Trophoblast cell (in vitro differentiated cells and primary cell): ENCODE measurements at regions not wholly inside any gene's neighbourhood (a gene's known extent, or its start where the extent isn't known, plus 50 kb on each side); places are given as distances from the start of the nearest gene placed in this dataset.

ENCODE experiments used
- DNase-seq, 2 donors: peaks; one replicate each; pipeline ENCODE4 v3.0.0-alpha.2; 2016
- H2AFZ ChIP-seq: 2 replicates; pipeline ENCODE4 v1.6.1; 2013; ENCODE audit warnings: low read length, moderate library complexity, mild to moderate bottlenecking; ENCODE audit not compliant: insufficient read depth, poor library complexity
- H2AK5ac ChIP-seq: 2 replicates; pipeline ENCODE4 v1.6.1; 2013; ENCODE audit warnings: mild to moderate bottlenecking, low read length
- H2BK120ac ChIP-seq: 2 replicates; pipeline ENCODE4 v1.6.1; 2013; ENCODE audit warnings: low read length, mild to moderate bottlenecking, moderate library complexity; ENCODE audit not compliant: insufficient read depth, poor library complexity
- H2BK12ac ChIP-seq: 2 replicates; pipeline ENCODE4 v1.6.1; 2013; ENCODE audit warnings: mild to moderate bottlenecking, low read length, moderate library complexity
- H2BK5ac ChIP-seq: 2 replicates; pipeline ENCODE4 v1.6.1; 2013; ENCODE audit warnings: low read length, low read depth, moderate library complexity, mild to moderate bottlenecking; ENCODE audit not compliant: poor library complexity
- H3K14ac ChIP-seq: 2 replicates; pipeline ENCODE4 v1.6.1; 2013; ENCODE audit warnings: mild to moderate bottlenecking, low read length
- H3K18ac ChIP-seq: 2 replicates; pipeline ENCODE4 v1.6.1; 2013; ENCODE audit warnings: mild to moderate bottlenecking, low read length
- H3K23ac ChIP-seq: 2 replicates; pipeline ENCODE4 v1.6.1; 2013; ENCODE audit warnings: low read length
- H3K27ac ChIP-seq: 2 replicates; pipeline ENCODE4 v1.5.1; 2013; ENCODE audit warnings: low read depth, mild to moderate bottlenecking, inconsistent platforms, low read length, moderate library complexity
- H3K27me3 ChIP-seq: 2 replicates; pipeline ENCODE4 v1.6.1; 2013; ENCODE audit warnings: inconsistent platforms, mild to moderate bottlenecking, low read length, moderate library complexity; ENCODE audit not compliant: insufficient read depth
- H3K36me3 ChIP-seq, 2 experiments: 1 replicate in 1 of 2; 2 replicates in 1 of 2; pipeline ENCODE4 v1.6.1; 2013; ENCODE audit warnings: low read length in 2 of 2, mild to moderate bottlenecking in 2 of 2, moderate library complexity in 1 of 2; ENCODE audit not compliant: insufficient read depth in 2 of 2, control insufficient read depth in 1 of 2
- H3K4ac ChIP-seq: 2 replicates; pipeline ENCODE4 v1.6.1; 2013; ENCODE audit warnings: low read depth, mild to moderate bottlenecking, low read length, moderate library complexity
- H3K4me1 ChIP-seq, 2 experiments: 1 replicate in 1 of 2; 2 replicates in 1 of 2; pipeline ENCODE4 v1.6.1; 2013; ENCODE audit warnings: low read length in 2 of 2, mild to moderate bottlenecking in 2 of 2, moderate library complexity in 1 of 2; ENCODE audit not compliant: insufficient read depth in 2 of 2, control insufficient read depth in 1 of 2
- H3K4me2 ChIP-seq: 2 replicates; pipeline ENCODE4 v1.6.1; 2013; ENCODE audit warnings: inconsistent platforms, mild to moderate bottlenecking, low read length, moderate library complexity
- H3K4me3 ChIP-seq: 2 replicates; pipeline ENCODE4 v1.5.1; 2013; ENCODE audit warnings: mild to moderate bottlenecking, low read depth, low read length, inconsistent platforms
- H3K79me1 ChIP-seq: one replicate; pipeline ENCODE4 v1.6.1; 2013; ENCODE audit warnings: low read length
- H3K79me2 ChIP-seq: 2 replicates; pipeline ENCODE4 v1.6.1; 2013; ENCODE audit warnings: low read length, mild to moderate bottlenecking; ENCODE audit not compliant: control insufficient read depth, insufficient read depth, poor library complexity
- H3K9ac ChIP-seq: 2 replicates; pipeline ENCODE4 v1.6.1; 2013; ENCODE audit warnings: mild to moderate bottlenecking, low read length
- H3K9me3 ChIP-seq: 2 replicates; pipeline ENCODE4 v1.6.1; 2013; ENCODE audit warnings: low read depth, mild to moderate bottlenecking, control low read depth, inconsistent platforms, low read length; ENCODE audit not compliant: insufficient read depth
- H4K12ac ChIP-seq: 2 replicates; pipeline ENCODE4 v1.6.1; 2013; ENCODE audit warnings: low read depth, mild to moderate bottlenecking, low read length, moderate library complexity
- H4K8ac ChIP-seq: 2 replicates; pipeline ENCODE4 v1.6.1; 2013; ENCODE audit warnings: low read depth, mild to moderate bottlenecking, low read length, moderate library complexity
- H4K91ac ChIP-seq: one replicate; pipeline ENCODE4 v1.6.1; 2013; ENCODE audit warnings: low read depth, mild to moderate bottlenecking, low read length, moderate library complexity
- WGBS: extraction: QIAGEN DNeasy Blood & Tissue Kit; methylation state at CpG from one replicate; pipeline ENCODE4 v1.1.7; 2013; ENCODE audit warnings: missing lambda C conversion rate; ENCODE audit not compliant: insufficient read length, insufficient coverage; ENCODE audit errors: extremely low coverage; 5-methylcytosine and 5-hydroxymethylcytosine counted together

GRCh38 chr9:21668516-21668915 is 133.9 kb upstream of the MTAP start:
- no peak overlapping the region for H3K4ac ChIP-seq
- no peak overlapping the region for H4K8ac ChIP-seq
- H2AFZ ChIP-seq: no peak overlapping the region
- H2BK120ac ChIP-seq: no peak overlapping the region
- no peak for DNase-seq
- no peak overlapping the region for H2BK12ac ChIP-seq
- no peak overlapping the region for H3K18ac ChIP-seq
- H3K4me2 ChIP-seq: no peak overlapping the region
- H3K79me1 ChIP-seq: no peaks in the 10 kb centered on the region
- H3K9me3 ChIP-seq: no peaks in the 10 kb centered on the region
- H2AK5ac ChIP-seq: no peak overlapping the region
- H3K27ac ChIP-seq: no peak overlapping the region
- no peak overlapping the region for H3K4me3 ChIP-seq
- H4K91ac ChIP-seq: no peak overlapping the region
- WGBS: no CpG with 5 or more reads among the region's 3 CpGs
- no peak overlapping the region for H3K9ac ChIP-seq
- no peak overlapping the region for H3K23ac ChIP-seq
- H2BK5ac ChIP-seq: no peak overlapping the region
- no peaks in the 10 kb centered on the region for H3K4me1 ChIP-seq
- H3K79me2 ChIP-seq: no peaks in the 10 kb centered on the region
- H3K14ac ChIP-seq: no peak overlapping the region
- no peaks in the 10 kb centered on the region for H3K27me3 ChIP-seq
- no peak overlapping the region for H4K12ac ChIP-seq
- no peaks in the 10 kb centered on the region for H3K36me3 ChIP-seq

DNA sequence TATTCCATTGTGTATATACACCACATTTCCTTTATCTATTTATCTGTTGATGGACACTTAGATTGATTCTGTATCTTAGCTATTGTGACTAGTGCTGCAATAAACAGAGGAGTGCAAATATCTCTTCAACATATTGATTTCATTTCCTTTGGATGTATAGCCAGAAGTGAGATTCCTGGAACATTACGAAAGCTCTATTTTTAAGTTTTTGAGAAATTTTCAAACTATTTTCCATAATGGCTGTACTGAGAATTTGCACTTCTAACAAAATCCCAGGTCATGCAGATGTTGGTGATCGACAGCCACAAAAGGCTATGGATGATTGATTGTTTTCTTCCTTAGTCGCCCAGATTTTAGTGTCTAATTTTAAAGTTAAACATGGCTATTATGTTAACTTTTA is 132.7 kb upstream of the MTAP start:
- Histone ChIP-seq H2BK5ac (no peak overlapping the region), H2BK12ac (no peak overlapping the region), H4K91ac (no peak overlapping the region), H3K27me3 (no peaks in the 10 kb centered on the region), H3K27ac (no peak overlapping the region), H3K9ac (no peak overlapping the region), H3K9me3 (no peaks in the 10 kb centered on the region), H2BK120ac (no peak overlapping the region), H3K79me2 (no peaks in the 10 kb centered on the region), H3K14ac (no peak overlapping the region), H3K79me1 (no peaks in the 10 kb centered on the region), H3K4ac (no peak overlapping the region), H4K8ac (no peak overlapping the region), H3K4me1 (no peaks in the 10 kb centered on the region), H3K18ac (no peak overlapping the region), H3K4me3 (no peak overlapping the region), H3K36me3 (no peaks in the 10 kb centered on the region), H3K23ac (no peak overlapping the region), H4K12ac (no peak overlapping the region), H3K4me2 (no peak overlapping the region), H2AFZ (no peak overlapping the region), H2AK5ac (no peak overlapping the region)
- no peak for DNase-seq
- WGBS: no CpG with 5 or more reads among the region's 3 CpGs

- no peak overlapping the region for H2BK5ac ChIP-seq
- no peak overlapping the region for H4K12ac ChIP-seq
- H3K23ac ChIP-seq: no peak overlapping the region
- H3K27me3 ChIP-seq: no peaks in the 10 kb centered on the region
- H2AFZ ChIP-seq: no peak overlapping the region
- WGBS: no CpG with 5 or more reads among the region's 2 CpGs
- H2BK120ac ChIP-seq: no peak overlapping the region
- no peaks in the 10 kb centered on the region for H3K79me1 ChIP-seq
- no peaks in the 10 kb centered on the region for H3K9me3 ChIP-seq
- no peak overlapping the region for H2BK12ac ChIP-seq
- H3K18ac ChIP-seq: no peak overlapping the region
- no peak overlapping the region for H4K8ac ChIP-seq
- no peak overlapping the region for H2AK5ac ChIP-seq
- H3K4me2 ChIP-seq: no peak overlapping the region
- H4K91ac ChIP-seq: no peak overlapping the region
- H3K9ac ChIP-seq: no peak overlapping the region
- H3K4me1 ChIP-seq: no peaks in the 10 kb centered on the region
- DNase-seq: no peak
- no peaks in the 10 kb centered on the region for H3K79me2 ChIP-seq
- H3K27ac ChIP-seq: no peak overlapping the region
- H3K4ac ChIP-seq: no peak overlapping the region
- H3K36me3 ChIP-seq: no peaks in the 10 kb centered on the region
- H3K14ac ChIP-seq: no peak overlapping the region
- no peak overlapping the region for H3K4me3 ChIP-seq
Measured at GRCh38 chr9:21670374-21670773, 132.1 kb upstream of the MTAP start.

DNA sequence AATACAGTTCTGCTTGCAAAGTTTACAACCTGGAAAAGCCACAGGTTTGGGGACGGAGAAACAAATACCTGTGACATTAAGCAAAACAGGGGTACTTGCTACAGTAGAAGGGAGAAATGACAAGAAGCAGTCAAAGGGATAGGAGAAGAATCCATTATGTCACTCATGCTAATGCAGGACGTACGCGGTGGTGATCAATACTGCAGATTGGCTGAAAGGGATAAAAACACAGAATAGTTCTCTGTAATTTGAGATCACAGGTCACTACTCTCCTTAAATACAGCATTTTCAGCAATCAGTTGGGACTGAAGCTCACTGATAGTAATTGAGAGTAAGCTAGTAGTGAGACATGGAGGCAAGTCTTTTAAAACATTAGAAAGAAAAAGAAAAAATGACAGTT is 130.3 kb upstream of the MTAP start:
- Histone ChIP-seq H3K4ac (no peak overlapping the region), H3K4me1 (no peaks in the 10 kb centered on the region), H3K9ac (no peak overlapping the region), H3K23ac (no peak overlapping the region), H4K91ac (no peak overlapping the region), H2AK5ac (no peak overlapping the region), H2BK120ac (no peak overlapping the region), H2AFZ (no peak overlapping the region), H3K36me3 (no peaks in the 10 kb centered on the region), H3K14ac (no peak overlapping the region), H2BK5ac (no peak overlapping the region), H4K8ac (no peak overlapping the region), H3K4me2 (no peak overlapping the region), H3K79me1 (no peaks in the 10 kb centered on the region), H3K9me3 (no peaks in the 10 kb centered on the region), H3K27me3 (no peaks in the 10 kb centered on the region), H3K4me3 (no peak overlapping the region), H4K12ac (no peak overlapping the region), H3K79me2 (no peaks in the 10 kb centered on the region), H2BK12ac (no peak overlapping the region), H3K27ac (no peak overlapping the region), H3K18ac (no peak overlapping the region)
- WGBS: no CpG with 5 or more reads among the region's 4 CpGs
- no peak for DNase-seq
